ENCODE measurements at regions not wholly inside any gene's neighbourhood (a gene's known extent, or its start where the extent isn't known, plus 50 kb on each side); places are given as distances from the start of the nearest gene placed in this dataset.

GRCh38 chr1:2955652-2956051 lies 65.6 kb upstream of the ACTRT2 start:
- TF ChIP-seq CTCF (IDR thresholded peaks at IDR 0.05; ENCODE audit: insufficient read depth, low read depth, low read length), result no peak
- TF ChIP-seq EZH2 (IDR thresholded peaks at IDR 0.05; ENCODE audit: insufficient read depth, low read length), result no peak
